GM12872 (cell line): ENCODE measurements at regions not wholly inside any gene's neighbourhood (a gene's known extent, or its start where the extent isn't known, plus 50 kb on each side); places are given as distances from the start of the nearest gene placed in this dataset.

Experiments used
- CTCF ChIP-seq: IDR thresholded peaks from 3 replicates; pipeline ENCODE4 v1.5.1; 2011; ENCODE audit warnings: low read depth, mild to moderate bottlenecking, low read length, moderate library complexity; ENCODE audit not compliant: insufficient read depth

DNA sequence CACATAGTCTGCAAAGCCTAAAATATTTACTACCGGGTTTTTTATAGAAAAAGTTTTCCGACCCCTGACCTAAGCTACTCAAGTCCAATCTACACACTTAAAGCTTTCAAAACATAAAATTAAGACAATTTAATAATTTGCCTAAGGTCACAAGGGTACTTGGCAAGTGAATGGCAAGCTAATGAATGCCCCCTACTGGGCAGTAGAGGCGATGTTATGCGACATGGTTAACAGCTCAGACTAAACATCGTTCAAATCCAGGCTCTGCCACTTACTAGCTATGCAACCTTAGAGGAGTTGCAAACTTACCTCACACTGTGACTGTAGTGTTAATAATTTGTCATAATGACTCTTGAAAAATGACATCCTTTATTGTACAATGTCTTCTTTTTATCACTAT lies 317.2 kb upstream of the NFIA start:
- peak; percentile 69 for TF ChIP-seq CTCF

- no peak for TF ChIP-seq CTCF
These were observed 317.9 kb upstream of the NFIA start for GRCh38 chr1:60764489-60764888.

DNA sequence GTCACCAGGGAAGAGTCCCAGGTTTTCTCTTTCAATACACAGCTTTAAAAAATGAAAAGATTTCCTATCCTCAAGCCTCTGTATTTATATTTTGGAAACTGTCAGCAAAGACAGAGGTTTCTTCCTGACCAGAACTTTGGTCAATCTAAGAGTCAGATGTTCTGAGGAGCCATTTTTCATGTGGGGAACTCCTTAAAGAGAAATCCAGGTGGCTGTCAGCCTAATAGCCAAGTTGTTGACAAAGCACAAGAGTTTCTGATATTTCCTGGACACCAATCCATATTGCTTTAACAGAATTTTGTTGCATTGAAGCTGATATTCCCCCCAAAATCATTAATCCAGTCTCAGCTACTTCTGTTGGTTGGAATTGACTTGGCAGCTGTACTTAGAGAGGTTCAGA lies 318.6 kb upstream of the NFIA start:
- no peak for TF ChIP-seq CTCF

DNA sequence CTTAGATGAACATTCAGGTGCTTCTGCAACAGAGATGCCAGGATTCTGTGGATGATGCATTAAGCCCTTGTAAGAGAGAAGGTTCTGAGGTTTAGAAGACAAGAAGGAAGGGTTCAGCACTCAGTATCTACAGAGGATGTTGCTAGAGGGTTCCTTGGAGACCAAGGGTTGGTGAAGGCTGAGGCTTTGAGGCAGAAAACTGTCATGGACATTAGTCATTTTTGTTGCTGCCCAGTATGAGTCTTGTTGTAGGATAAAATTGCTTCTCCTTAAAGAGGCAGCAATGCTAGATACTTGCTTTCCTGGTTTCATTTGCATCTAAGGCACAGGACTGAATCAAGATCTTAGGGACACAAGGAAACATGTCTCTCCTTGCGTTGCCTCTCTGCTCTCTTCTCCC lies 319.4 kb upstream of the NFIA start:
- TF ChIP-seq CTCF, result no peak

GRCh38 chr1:60762176-60762575 lies 320.2 kb upstream of the NFIA start:
- no peak for TF ChIP-seq CTCF

DNA sequence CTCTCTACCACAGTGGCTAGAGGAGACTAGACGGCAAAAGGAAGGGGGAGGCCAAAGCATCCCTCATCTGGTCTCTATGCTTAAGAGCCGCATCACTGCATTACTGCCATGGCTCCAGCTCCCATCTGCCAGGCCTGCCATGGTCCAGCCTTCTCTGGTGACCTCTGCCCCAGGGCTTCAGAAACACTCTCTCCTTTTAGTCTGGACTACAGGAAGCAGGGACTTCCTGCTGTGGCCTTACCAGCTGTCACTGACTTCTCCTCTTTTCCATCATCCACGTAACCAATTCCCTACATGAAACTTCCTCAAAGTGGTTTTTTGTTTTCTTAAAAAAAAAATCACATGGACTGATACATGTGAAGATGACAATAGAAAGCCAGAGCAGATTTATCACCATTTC lies 323.1 kb upstream of the NFIA start:
- no peak for TF ChIP-seq CTCF

DNA sequence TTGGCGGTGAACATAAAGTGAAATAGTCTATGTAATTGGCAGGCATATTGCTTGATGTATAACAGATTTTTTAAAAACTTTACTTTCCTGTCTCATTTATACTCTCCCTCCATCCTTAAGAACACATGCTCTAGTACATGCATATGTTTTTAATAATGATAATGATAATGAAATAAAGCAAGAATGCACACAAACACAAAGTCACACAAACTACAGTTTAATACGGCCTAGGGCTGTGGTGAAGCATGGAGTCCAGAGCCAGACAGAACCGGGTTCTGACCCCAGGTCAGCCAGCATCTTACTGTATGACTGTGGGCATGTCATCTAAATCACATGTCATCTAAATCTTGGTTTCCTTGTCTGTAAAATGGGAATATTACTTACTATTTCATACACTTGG lies 324.9 kb upstream of the NFIA start:
- no peak for TF ChIP-seq CTCF
